Small intestine (tissue), 7 donors: ENCODE measurements at regions not wholly inside any gene's neighbourhood (a gene's known extent, or its start where the extent isn't known, plus 50 kb on each side); places are given as distances from the start of the nearest gene placed in this dataset.

ENCODE experiments used
- DNase-seq, 2 donors: peaks; one replicate each; pipeline versions ENCODE4 v3.0.0 to v3.0.0-alpha.2; 2013
- FAIRE-seq: peaks from 2 replicates; lab custom pipeline; 2012; peaks lifted over from hg19 to GRCh38; lab: Jason Lieb, UNC
- H3K27ac ChIP-seq, 3 donors: one replicate each; pipeline ENCODE4 v1.5.1; 2013; ENCODE audit warnings: low read length in 2 of 3, mild to moderate bottlenecking in 2 of 3, control low read depth in 1 of 3, inconsistent platforms in 1 of 3, low read depth in 1 of 3, moderate library complexity in 1 of 3
- H3K27me3 ChIP-seq, 3 donors: one replicate each; pipeline ENCODE4 v1.6.1; 2013; ENCODE audit warnings: low read length in 3 of 3, inconsistent platforms in 1 of 3; ENCODE audit not compliant: control insufficient read depth in 3 of 3, insufficient read depth in 3 of 3
- H3K36me3 ChIP-seq, 3 donors: one replicate each; pipeline ENCODE4 v1.6.1; 2013; ENCODE audit warnings: low read length in 3 of 3, inconsistent platforms in 1 of 3, low read depth in 1 of 3, mild to moderate bottlenecking in 1 of 3, moderate library complexity in 1 of 3; ENCODE audit not compliant: control insufficient read depth in 3 of 3, insufficient read depth in 2 of 3
- H3K4me1 ChIP-seq, 3 donors: one replicate each; pipeline ENCODE4 v1.6.1; 2013; ENCODE audit warnings: low read length in 2 of 3, inconsistent platforms in 1 of 3, low read depth in 1 of 3, mild to moderate bottlenecking in 1 of 3, moderate library complexity in 1 of 3; ENCODE audit not compliant: control insufficient read depth in 3 of 3, insufficient read depth in 2 of 3
- H3K4me3 ChIP-seq, 3 donors: one replicate each; pipeline ENCODE4 v1.5.1; 2013; ENCODE audit warnings: low read length in 3 of 3, control low read depth in 1 of 3, inconsistent platforms in 1 of 3, low read depth in 1 of 3, mild to moderate bottlenecking in 1 of 3, moderate library complexity in 1 of 3
- H3K9me3 ChIP-seq, 2 donors: one replicate each; pipeline ENCODE4 v1.6.1; 2013; ENCODE audit warnings: low read depth in 1 of 2, low read length in 1 of 2; ENCODE audit not compliant: control insufficient read depth in 2 of 2, insufficient read depth in 1 of 2
- WGBS, 3 donors: extraction: QIAGEN DNeasy Blood & Tissue Kit; methylation state at CpG; one replicate each; pipeline ENCODE4 v1.1.7; 2013; 5-methylcytosine and 5-hydroxymethylcytosine counted together
- donor health status: healthy with polysubstance abuse.
- donor health status: control.
- donor health status: control.
- donor health status: Bipolar disorder and iron deficiency.
- donor health status: healthy.

DNA sequence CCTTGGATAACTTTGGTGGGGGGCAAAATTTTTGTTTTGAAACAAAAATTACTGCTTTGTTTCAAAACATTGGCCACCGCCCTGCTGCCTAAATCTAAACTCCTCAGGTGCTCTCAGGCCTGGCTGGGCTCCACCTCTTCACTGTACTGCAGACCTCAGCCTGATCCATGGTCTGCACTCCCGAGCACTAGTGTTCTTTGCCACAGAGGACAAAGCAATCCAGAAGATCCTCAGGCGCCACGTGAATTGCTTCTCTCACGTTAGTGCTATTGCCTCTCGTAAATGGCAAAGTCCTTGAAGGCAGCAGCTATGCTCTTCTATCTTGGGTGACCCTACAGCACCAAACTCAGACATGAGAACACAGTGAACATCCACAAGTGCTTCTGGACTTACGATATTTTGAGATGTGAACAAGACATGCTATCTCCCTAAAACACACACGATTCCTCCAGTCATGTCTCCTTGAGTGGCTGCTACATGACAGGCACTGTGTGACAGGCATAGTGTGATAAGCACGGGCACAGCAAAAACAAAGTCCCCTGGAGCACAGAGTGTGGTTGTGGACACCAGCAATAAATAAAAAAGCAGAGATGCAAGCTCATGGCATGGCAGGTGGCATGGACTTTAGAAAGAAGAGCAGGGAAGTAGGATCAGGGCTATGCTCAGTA is 582.1 kb upstream of the DPP6 start:
- 64 to 72% (median 68%) methylated on average over 9 of the region's 9 CpGs for WGBS, 3 donors
- H3K4me3 ChIP-seq: no peak overlapping the region
- H3K27me3 ChIP-seq: no peaks in the 10 kb centered on the region
- no peak overlapping the region for H3K27ac ChIP-seq
- H3K9me3 ChIP-seq: peaks cover 0 to 3% of the 10 kb centered on the region in 2 donors
- no peaks in the 10 kb centered on the region for H3K4me1 ChIP-seq
- no peak for FAIRE-seq
- no peaks in the 10 kb centered on the region for H3K36me3 ChIP-seq
- no peak for DNase-seq

DNA sequence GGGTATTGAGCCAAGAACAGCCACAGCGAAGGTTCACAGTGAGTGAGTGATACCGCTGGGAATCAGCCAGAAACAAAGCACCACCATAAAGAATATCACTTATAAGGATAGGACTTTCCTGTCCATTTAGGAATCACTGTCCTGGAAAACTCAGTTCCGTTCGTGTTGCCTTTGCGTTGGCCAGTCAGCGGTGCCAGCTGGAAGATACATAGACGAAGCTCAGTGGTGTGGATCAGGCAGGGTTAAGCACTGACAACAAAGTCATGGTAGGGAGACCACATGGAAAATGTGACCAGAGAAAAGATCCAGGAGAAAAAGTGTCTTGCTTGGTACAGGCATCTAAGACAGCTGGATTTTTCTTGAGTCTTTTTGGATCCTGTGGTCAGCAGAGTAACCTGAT is 579.7 kb upstream of the DPP6 start:
- DNase-seq (no peak), FAIRE-seq (no peak)
- H3K36me3 ChIP-seq: no peaks in the 10 kb centered on the region
- H3K27ac ChIP-seq: no peak overlapping the region
- peaks cover 0 to 3% of the 10 kb centered on the region in 2 donors for H3K9me3 ChIP-seq
- H3K27me3 ChIP-seq: no peaks in the 10 kb centered on the region
- H3K4me3 ChIP-seq: no peak overlapping the region
- 81 to 90% (median 90%) methylated on average over 7 of the region's 7 CpGs for WGBS, 3 donors
- H3K4me1 ChIP-seq: no peaks in the 10 kb centered on the region

DNA sequence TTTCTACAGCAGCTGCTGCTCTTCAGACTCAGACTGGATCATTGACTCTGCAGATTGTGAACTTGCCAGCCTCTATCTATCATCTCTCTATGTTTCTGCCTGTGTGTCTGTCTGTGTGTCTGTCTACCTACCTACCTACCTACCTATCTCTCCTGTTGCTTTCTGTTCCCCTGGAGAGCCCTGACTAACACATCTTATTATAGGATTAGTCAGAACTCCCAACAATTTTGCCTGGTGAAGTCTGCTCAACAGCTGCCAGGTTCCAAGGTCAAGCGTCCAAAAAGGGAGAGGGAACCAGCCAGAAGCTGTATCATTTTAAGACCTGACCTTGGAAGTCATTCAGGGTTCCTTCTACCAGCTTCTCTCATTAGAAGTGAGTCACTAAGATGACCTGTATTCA is 579.0 kb upstream of the DPP6 start:
- H3K27me3 ChIP-seq: no peaks in the 10 kb centered on the region
- no peaks in the 10 kb centered on the region for H3K36me3 ChIP-seq
- no peak overlapping the region for H3K4me3 ChIP-seq
- 33 to 60% (median 45%) methylated on average over 1 of the region's 1 CpG for WGBS, 3 donors
- no peaks in the 10 kb centered on the region for H3K4me1 ChIP-seq
- DNase-seq (no peak), FAIRE-seq (no peak)
- peaks cover under 1 to 4% of the 10 kb centered on the region in 2 donors for H3K9me3 ChIP-seq
- no peak overlapping the region for H3K27ac ChIP-seq

DNA sequence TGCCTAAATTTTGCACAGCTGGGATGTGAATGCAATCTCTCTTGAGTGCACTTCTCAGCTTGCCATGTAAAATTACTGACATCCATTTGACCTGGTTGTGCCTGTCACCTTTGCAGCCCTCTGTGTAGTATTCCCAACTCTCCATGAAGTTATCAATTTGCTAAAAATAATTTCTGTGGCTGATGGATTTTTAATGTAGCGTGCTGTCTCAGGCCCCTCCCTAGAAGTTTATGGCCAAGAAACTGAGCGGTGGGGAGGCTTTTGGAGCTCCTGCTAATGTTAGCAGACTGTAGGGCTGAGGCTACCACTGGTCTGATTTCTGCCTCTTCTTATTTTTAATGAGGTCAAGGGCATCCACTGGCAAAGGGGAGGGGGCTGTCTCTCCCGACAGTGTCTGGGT is 577.0 kb upstream of the DPP6 start:
- H3K27me3 ChIP-seq: no peaks in the 10 kb centered on the region
- H3K9me3 ChIP-seq: peaks cover 3 to 16% of the 10 kb centered on the region in 2 donors
- H3K4me1 ChIP-seq: no peaks in the 10 kb centered on the region
- FAIRE-seq: no peak
- no peaks in the 10 kb centered on the region for H3K36me3 ChIP-seq
- DNase-seq: no peak
- no peak overlapping the region for H3K4me3 ChIP-seq
- H3K27ac ChIP-seq: no peak overlapping the region
- 78 to 79% (median 78%) methylated on average over 3 of the region's 3 CpGs for WGBS, 3 donors

DNA sequence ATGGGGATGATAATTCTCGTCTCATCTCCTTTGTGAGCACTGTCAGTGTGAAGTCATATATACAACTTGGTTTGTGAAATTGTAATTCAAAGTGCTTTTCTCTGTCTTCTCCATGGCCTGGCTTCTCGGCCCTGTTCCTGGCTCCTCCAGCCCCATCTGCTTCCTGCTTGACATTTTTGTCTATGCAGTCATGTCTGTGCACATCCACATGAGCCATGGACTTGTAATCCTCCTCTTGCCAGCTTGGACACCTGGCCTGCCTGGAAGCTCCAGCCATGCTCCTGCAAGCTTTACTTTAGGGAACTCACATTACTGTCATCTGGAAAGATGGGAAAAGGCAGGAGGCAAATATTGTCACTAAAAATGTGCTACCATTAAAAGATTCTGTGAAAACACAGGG is 576.0 kb upstream of the DPP6 start:
- Histone ChIP-seq H3K4me3 (no peak overlapping the region), H3K27me3 (no peaks in the 10 kb centered on the region), H3K36me3 (no peaks in the 10 kb centered on the region), H3K27ac (no peak overlapping the region), H3K4me1 (no peaks in the 10 kb centered on the region), H3K9me3 (peaks cover 3 to 13% of the 10 kb centered on the region in 2 donors)
- 58 to 64% (median 62%) methylated on average over 2 of the region's 2 CpGs for WGBS, 3 donors
- DNase-seq (no peak), FAIRE-seq (no peak)

DNA sequence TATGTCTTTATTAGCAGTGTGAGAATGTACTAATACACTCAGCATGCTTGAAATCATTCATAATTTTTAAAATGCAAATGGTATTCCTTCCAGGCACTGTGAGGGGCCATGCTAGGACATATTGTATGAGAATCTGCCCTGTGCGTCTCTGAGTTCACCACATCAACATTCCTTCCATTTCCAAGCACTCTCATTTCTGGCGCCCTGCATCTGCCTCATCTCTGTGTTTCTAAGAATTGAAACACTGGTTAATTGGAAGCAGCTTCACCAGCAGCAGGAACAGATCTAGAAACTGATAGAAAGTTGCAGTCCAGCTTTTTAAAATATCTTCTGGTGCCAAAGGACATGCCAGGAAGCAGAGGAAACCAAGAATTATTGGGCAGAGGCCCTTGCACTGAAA is 555.9 kb upstream of the DPP6 start:
- Histone ChIP-seq H3K9me3 (peaks cover 0 to 12% of the 10 kb centered on the region in 2 donors), H3K36me3 (no peaks in the 10 kb centered on the region), H3K27me3 (no peaks in the 10 kb centered on the region), H3K27ac (no peak overlapping the region), H3K4me3 (no peak overlapping the region), H3K4me1 (no peaks in the 10 kb centered on the region)
- FAIRE-seq (no peak), DNase-seq (no peak)
- 77 to 85% (median 84%) methylated on average over 2 of the region's 2 CpGs for WGBS, 3 donors

DNA sequence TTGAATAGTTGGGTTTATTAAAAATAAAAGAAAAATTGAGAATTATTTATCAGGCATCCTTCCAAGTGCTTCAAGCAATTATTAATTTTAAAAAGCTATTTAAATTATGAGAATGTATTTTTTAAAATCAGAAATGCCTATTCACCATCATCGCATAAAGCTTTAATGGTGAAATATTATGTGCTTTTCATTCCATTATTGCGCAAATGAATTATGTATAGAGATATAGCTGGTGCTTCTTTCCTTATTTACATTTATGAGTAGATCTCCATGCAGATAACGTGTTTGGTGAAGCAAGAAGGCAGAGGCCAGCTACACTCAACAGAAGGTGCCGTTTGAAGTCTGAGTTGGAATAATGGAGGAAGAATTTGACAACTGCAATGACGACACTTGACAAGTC is 549.1 kb upstream of the DPP6 start:
- Histone ChIP-seq H3K27me3 (no peaks in the 10 kb centered on the region), H3K9me3 (peaks cover 2 to 12% of the 10 kb centered on the region in 2 donors), H3K36me3 (no peaks in the 10 kb centered on the region), H3K4me3 (no peak overlapping the region), H3K27ac (no peak overlapping the region), H3K4me1 (no peaks in the 10 kb centered on the region)
- no peak for FAIRE-seq
- no peak for DNase-seq
- WGBS, 3 donors: 83 to 87% (median 85%) methylated on average over 5 of the region's 5 CpGs

DNA sequence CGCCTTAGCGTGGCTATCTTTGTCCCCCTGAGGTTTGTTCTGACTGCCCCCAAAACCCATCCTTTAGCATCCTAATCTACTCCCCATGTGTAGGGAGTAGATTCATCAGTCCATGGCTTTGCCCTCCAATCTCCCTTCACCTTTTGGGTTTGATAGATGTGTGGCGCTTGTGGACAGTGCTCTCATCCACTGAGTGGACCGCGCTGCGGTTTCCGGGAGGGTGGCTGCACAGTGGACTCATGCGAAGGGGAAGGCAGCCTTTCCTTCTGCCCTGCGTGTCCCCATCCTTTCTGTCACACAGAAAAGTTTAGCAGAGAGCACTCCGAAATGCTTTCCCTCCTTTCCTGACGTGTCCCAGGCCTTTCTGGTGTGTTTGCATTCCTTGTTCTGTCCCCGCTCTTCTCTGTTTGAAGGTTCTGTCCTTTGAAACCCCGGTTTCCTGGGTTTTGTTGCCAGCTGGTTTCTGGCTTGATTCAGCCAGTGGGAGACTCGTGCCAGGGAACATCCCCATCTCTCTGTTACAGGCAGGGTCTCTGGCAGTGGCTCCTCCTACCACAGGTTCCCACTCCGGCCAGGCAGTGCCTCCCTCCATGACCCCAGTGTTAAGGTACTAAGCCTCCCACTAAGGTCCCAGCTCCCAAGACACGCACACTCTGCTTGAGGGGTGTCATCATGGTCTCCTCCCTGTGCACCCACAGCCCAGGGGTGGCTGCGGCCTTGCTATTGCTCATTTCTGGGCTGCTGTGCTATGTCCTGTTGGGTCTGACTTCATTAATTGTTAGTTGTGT is 547.7 kb upstream of the DPP6 start:
- 79 to 84% (median 81%) methylated on average over 17 of the region's 17 CpGs for WGBS, 3 donors
- FAIRE-seq (no peak), DNase-seq (no peak)
- Histone ChIP-seq H3K4me1 (no peaks in the 10 kb centered on the region), H3K27ac (no peak overlapping the region), H3K27me3 (no peaks in the 10 kb centered on the region), H3K36me3 (no peaks in the 10 kb centered on the region), H3K4me3 (no peak overlapping the region), H3K9me3 (peaks cover 2 to 10% of the 10 kb centered on the region in 2 donors)
